ENCODE measurements at regions not wholly inside any gene's neighbourhood (a gene's known extent, or its start where the extent isn't known, plus 50 kb on each side); places are given as distances from the start of the nearest gene placed in this dataset.

DNA sequence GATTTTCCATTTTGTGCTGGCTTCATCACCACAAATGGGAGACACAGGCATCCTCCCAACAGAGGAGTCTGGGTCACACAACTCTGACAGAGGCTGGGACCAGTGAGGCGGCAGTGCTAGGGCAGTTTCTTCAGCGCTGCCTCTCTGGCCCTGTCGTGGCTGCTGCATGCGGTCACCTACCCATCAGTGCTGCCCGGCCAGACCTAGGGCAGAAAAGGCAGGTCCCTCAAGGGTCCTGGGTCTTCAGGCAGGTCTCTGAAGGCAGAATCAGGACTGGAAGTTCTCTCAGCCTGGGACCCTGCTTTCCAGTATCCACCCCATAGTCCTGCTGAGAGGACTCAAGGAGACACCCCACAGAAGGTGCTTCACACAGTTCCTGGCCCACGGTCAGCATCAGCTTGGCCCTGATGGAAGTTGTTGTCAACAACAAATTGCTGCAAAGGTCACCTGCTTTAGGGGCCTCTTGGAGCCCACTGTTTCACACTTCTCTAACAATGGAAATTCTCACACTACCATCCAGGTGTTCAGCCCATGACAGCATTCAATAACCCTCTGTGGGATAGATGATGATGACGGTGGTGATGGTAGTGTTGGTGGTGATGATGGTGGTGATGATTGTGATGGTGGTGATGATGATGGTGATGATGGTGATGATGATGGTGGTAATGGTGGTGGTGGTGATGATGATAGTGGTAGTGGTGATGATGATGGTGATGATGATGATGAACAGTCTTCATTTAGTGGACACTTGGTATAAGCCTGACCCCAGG is 146.4 kb upstream of the PPP1R26 start:
- Histone ChIP-seq H3K36me3 (ENCODE audit: control insufficient read depth, insufficient read depth, low read length) (no peaks in the 10 kb centered on the region), H3K27me3 (ENCODE audit: control insufficient read depth, insufficient read depth, low read length) (no peaks in the 10 kb centered on the region), H3K4me3 (ENCODE audit: low read depth in 2 of 2, low read length in 2 of 2) (no peak overlapping the region), H3K27ac (ENCODE audit: low read length) (no peak overlapping the region), H3K4me1 (ENCODE audit: control insufficient read depth, insufficient read depth, low read length) (no peaks in the 10 kb centered on the region), H3K9me3 (ENCODE audit: control insufficient read depth, insufficient read depth, low read depth, low read length) (no peaks in the 10 kb centered on the region)
- intact Hi-C loops (cut with micrococcal nuclease; ENCODE audit: unreplicated experiment) (no loop called here), in situ Hi-C loops (cut with HindIII; ENCODE audit: low pct_unique_long_range_greater_than_20kb, low sequenced_read_pairs) (no loop called here)
- CTCF ChIA-PET, result no interaction called here
- TF ChIP-seq TCF7L2 (IDR thresholded peaks at IDR 0.05; ENCODE audit: low read depth, low read length), result no peak
- TF ChIP-seq CTCF (IDR thresholded peaks at IDR 0.05), result no peak
- TF ChIP-seq, protein P1, sequence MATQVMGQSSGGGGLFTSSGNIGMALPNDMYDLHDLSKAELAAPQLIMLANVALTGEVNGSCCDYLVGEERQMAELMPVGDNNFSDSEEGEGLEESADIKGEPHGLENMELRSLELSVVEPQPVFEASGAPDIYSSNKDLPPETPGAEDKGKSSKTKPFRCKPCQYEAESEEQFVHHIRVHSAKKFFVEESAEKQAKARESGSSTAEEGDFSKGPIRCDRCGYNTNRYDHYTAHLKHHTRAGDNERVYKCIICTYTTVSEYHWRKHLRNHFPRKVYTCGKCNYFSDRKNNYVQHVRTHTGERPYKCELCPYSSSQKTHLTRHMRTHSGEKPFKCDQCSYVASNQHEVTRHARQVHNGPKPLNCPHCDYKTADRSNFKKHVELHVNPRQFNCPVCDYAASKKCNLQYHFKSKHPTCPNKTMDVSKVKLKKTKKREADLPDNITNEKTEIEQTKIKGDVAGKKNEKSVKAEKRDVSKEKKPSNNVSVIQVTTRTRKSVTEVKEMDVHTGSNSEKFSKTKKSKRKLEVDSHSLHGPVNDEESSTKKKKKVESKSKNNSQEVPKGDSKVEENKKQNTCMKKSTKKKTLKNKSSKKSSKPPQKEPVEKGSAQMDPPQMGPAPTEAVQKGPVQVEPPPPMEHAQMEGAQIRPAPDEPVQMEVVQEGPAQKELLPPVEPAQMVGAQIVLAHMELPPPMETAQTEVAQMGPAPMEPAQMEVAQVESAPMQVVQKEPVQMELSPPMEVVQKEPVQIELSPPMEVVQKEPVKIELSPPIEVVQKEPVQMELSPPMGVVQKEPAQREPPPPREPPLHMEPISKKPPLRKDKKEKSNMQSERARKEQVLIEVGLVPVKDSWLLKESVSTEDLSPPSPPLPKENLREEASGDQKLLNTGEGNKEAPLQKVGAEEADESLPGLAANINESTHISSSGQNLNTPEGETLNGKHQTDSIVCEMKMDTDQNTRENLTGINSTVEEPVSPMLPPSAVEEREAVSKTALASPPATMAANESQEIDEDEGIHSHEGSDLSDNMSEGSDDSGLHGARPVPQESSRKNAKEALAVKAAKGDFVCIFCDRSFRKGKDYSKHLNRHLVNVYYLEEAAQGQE (IDR thresholded peaks at IDR 0.05; ENCODE audit: insufficient read depth in 1 of 2, low read depth in 2 of 2, low read length in 1 of 2), result no peak
- TF ChIP-seq SIN3A (IDR thresholded peaks at IDR 0.05; ENCODE audit: borderline replicate concordance, insufficient read depth, low read depth, low read length), result no peak
- DNase-seq (ENCODE audit: low read depth, low spot score), result no peak
- POLR2A ChIA-PET, result no interaction called here
- no TSS peak for BruUV-seq (replicated peaks)
- no peak for ATAC-seq

DNA sequence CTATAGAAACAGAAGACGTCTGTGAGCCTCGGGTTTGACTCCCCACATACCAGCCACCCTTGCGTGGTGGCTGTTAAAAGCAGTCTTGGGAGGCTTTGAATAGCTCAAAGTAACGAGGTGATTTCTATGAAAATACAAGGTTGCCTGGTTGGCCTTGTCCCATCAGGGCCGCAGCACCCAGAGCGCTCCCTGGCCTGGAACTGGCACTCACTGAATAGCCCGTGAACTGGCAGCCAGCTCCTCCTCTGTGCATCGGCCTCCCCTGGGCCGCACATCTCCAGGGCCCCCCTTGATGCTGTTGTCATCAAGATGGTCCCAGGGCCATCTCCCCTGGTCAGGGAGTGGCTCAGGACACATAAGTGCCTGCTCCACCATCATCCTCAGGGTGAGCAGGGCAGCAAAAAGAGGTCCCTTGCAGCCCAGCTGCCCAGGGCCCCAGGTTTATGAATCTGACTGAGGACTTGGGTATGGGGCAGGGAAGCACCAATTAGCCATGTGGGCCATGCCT is 144.6 kb upstream of the PPP1R26 start:
- H3K4me1 ChIP-seq (ENCODE audit: control insufficient read depth, insufficient read depth, low read length), result no peaks in the 10 kb centered on the region
- H3K27me3 ChIP-seq (ENCODE audit: control insufficient read depth, insufficient read depth, low read length), result no peaks in the 10 kb centered on the region; the same call in 1 of the 2 replicates
- H3K4me3 ChIP-seq (ENCODE audit: low read depth in 2 of 2, low read length in 2 of 2), result no peak overlapping the region
- in situ Hi-C loops (cut with HindIII; ENCODE audit: low pct_unique_long_range_greater_than_20kb, low sequenced_read_pairs), result no loop called here
- no peak for ATAC-seq
- H3K27ac ChIP-seq (ENCODE audit: low read length), result no peak overlapping the region
- intact Hi-C loops (cut with micrococcal nuclease; ENCODE audit: unreplicated experiment), result no loop called here
- TF ChIP-seq, protein P1 (IDR thresholded peaks at IDR 0.05; ENCODE audit: insufficient read depth in 1 of 2, low read depth in 2 of 2, low read length in 1 of 2), result no peak
- no peak for TF ChIP-seq TCF7L2 (IDR thresholded peaks at IDR 0.05; ENCODE audit: low read depth, low read length)
- no peak for TF ChIP-seq POLR2AphosphoS5 (IDR thresholded peaks at IDR 0.05; ENCODE audit: low read depth, low read length)
- no peak for TF ChIP-seq SIN3A (IDR thresholded peaks at IDR 0.05; ENCODE audit: borderline replicate concordance, insufficient read depth, low read depth, low read length)
- no peak for TF ChIP-seq CTCF (IDR thresholded peaks at IDR 0.05)
- H3K9me3 ChIP-seq (ENCODE audit: control insufficient read depth, insufficient read depth, low read depth, low read length), result no peaks in the 10 kb centered on the region
- ChIA-PET CTCF (no interaction called here), POLR2A (no interaction called here)
- no peaks in the 10 kb centered on the region for H3K36me3 ChIP-seq (ENCODE audit: control insufficient read depth, insufficient read depth, low read length)
- no peak for DNase-seq (ENCODE audit: low read depth, low spot score)
- no TSS peak for BruUV-seq (replicated peaks)
